ENCODE measurements at regions not wholly inside any gene's neighbourhood (a gene's known extent, or its start where the extent isn't known, plus 50 kb on each side); places are given as distances from the start of the nearest gene placed in this dataset.

GRCh38 chr2:181784556-181784955, 104.2 kb upstream of the NEUROD1 start:
- TF ChIP-seq CTCF (IDR thresholded peaks at IDR 0.05) (no peak), POLR2A (IDR thresholded peaks at IDR 0.05) (no peak)

All from esophagus squamous epithelium (tissue), 4 donors.